ENCODE measurements at regions not wholly inside any gene's neighbourhood (a gene's known extent, or its start where the extent isn't known, plus 50 kb on each side); places are given as distances from the start of the nearest gene placed in this dataset.

- no peak for DNase-seq (ENCODE audit: low read depth)
These were observed 358.3 kb downstream of the NXPE2 start for GRCh38 chr11:115036406-115037180.

- DNase-seq (ENCODE audit: low read depth), result no peak
These were observed 363.7 kb downstream of the NXPE2 start for GRCh38 chr11:115042002-115042401.

- DNase-seq (ENCODE audit: low read depth), result no peak
These were observed 369.3 kb downstream of the NXPE2 start for GRCh38 chr11:115047631-115048030.

GRCh38 chr11:115049796-115050195 lies 371.5 kb downstream of the NXPE2 start:
- DNase-seq (ENCODE audit: low read depth), result no peak

- no peak for DNase-seq (ENCODE audit: low read depth)
These were observed 372.4 kb downstream of the NXPE2 start for GRCh38 chr11:115050756-115051155.

GRCh38 chr11:115051938-115052590 lies 373.7 kb downstream of the NXPE2 start:
- DNase-seq (ENCODE audit: low read depth), result no peak

- DNase-seq (ENCODE audit: low read depth), result no peak
These were observed 374.3 kb downstream of the NXPE2 start for GRCh38 chr11:115052601-115053000.

- no peak for DNase-seq (ENCODE audit: low read depth)
These were observed 376.5 kb downstream of the NXPE2 start for GRCh38 chr11:115054570-115055538.

- no peak for DNase-seq (ENCODE audit: low read depth)
These were observed 378.2 kb downstream of the NXPE2 start for GRCh38 chr11:115056514-115056913.

GRCh38 chr11:115060840-115061239 lies 382.5 kb downstream of the NXPE2 start:
- no peak for DNase-seq (ENCODE audit: low read depth)

- no peak for DNase-seq (ENCODE audit: low read depth)
These were observed 387.0 kb downstream of the NXPE2 start for GRCh38 chr11:115065314-115065713.

- DNase-seq (ENCODE audit: low read depth), result no peak
These were observed 387.7 kb downstream of the NXPE2 start for GRCh38 chr11:115065830-115066664.

- no peak for DNase-seq (ENCODE audit: low read depth)
These were observed 389.1 kb downstream of the NXPE2 start for GRCh38 chr11:115067471-115067870.

GRCh38 chr11:115067900-115068530 lies 389.7 kb downstream of the NXPE2 start:
- DNase-seq (ENCODE audit: low read depth), result no peak

- no peak for DNase-seq (ENCODE audit: low read depth)
These were observed 391.3 kb downstream of the NXPE2 start for GRCh38 chr11:115069599-115069998.

GRCh38 chr11:115075356-115075755 lies 397.0 kb downstream of the NXPE2 start:
- no peak for DNase-seq (ENCODE audit: low read depth)

GRCh38 chr11:115077740-115078139 lies 399.4 kb downstream of the NXPE2 start:
- no peak for DNase-seq (ENCODE audit: low read depth)

- DNase-seq (ENCODE audit: low read depth), result no peak
These were observed 400.4 kb downstream of the NXPE2 start for GRCh38 chr11:115078461-115079438.

GRCh38 chr11:115080923-115081680 lies 402.8 kb downstream of the NXPE2 start:
- DNase-seq (ENCODE audit: low read depth), result no peak
